Pulmonary artery endothelial cell (primary cell): ENCODE measurements at regions not wholly inside any gene's neighbourhood (a gene's known extent, or its start where the extent isn't known, plus 50 kb on each side); places are given as distances from the start of the nearest gene placed in this dataset.
"Not testable (repeated sequence)": the region's sequence is repeated elsewhere in the genome, so short reads cannot be mapped to it uniquely, and the experiment has no call there.

Experiments
- DNase-seq: peaks from one replicate; pipeline ENCODE4 v3.0.0-alpha.2; 2011; ENCODE audit warnings: low read depth, low spot score

DNA sequence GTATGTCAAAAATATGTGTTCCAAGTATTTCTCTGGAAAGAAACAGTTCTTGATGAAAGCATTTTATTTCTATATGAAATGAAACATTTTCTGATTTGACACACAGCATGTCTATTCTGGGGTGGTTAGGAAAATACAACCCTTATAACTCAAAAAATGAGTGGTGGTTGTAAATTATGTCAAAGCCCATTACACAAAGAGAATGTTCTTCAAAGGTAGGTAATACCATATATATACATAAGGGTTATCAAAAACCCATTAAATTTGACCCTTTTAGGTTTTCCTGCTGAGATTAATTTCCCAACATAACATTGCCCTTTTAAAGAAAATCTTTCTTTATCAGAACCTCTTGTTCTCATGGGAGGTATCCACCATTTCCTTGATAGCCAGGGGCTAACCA is 420.5 kb upstream of the TECRL start:
- DNase-seq, result no peak

DNA sequence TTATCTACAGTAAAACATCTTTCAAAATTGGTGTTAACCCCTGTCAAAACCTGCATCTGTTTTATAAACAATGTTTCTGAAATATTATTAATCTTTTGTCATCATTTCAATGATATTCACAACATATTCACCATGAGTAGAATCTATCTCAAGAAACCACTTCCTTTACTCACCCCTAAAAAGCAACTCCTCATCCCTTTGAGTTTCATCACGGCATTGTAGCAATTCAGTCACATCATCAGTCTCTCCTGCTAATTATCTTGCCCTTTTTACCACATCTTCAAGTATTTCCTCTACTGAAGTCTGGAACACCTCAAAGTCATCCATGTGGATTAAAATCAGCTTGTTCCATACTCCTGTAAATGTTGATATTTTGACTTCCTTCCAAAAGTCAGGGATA is 415.3 kb upstream of the TECRL start:
- no peak for DNase-seq

- DNase-seq, result no peak
These were observed 413.2 kb upstream of the TECRL start for GRCh38 chr4:64822405-64822804.

DNA sequence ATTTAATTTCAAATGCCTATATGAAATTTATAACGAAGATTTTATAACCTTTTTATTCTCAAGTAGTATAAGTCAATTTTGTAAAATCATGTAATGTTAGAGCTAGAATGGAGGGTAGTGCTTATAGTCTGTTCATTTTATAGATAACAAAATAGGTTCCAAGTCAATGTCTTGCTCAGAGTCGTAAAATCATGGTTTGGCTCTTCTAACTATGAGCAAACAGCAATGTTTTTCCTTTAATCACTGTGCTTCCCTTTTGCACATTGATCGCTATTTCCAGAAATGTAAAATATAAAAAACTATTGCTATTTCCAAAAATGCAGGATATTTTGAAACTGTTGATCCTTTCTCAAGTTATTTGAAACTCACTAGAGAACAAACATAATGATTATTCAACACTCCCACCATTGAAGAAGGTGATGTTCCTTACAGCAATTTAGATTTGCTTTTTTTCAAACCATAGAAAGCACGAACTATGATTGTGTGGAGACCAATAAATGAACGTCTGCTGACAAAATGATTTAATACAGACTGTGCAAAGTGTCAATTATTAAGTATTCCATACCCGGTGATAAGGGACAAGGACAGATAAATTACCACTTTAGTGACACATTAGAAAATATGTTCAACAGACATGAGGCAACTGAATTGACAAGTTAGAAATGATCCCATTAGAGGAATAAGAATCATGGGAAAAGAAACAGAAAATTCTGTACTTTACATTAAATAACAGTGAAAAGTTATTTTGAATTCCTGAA is 412.1 kb upstream of the TECRL start:
- no peak for DNase-seq

DNA sequence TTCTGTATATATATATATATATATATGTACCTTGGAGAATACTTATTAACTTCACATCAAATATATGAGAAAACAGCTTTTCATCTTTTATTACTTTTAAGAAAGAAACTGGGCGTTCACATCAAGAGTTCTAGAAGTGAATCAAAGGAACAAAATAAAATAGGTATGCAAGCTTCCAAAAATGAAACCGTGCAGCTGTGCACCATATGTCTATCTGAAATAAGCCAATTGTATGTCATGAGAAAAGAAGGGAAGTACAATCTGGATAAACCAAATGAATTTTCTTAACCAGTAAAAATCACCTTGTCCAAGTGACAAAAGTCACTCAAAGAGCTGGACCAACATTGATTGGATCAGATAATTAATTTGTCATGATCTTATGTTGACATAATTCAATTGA is 405.4 kb upstream of the TECRL start:
- no peak for DNase-seq

GRCh38 chr4:64807821-64808220 is 398.6 kb upstream of the TECRL start:
- DNase-seq, result peak; percentile 17

DNA sequence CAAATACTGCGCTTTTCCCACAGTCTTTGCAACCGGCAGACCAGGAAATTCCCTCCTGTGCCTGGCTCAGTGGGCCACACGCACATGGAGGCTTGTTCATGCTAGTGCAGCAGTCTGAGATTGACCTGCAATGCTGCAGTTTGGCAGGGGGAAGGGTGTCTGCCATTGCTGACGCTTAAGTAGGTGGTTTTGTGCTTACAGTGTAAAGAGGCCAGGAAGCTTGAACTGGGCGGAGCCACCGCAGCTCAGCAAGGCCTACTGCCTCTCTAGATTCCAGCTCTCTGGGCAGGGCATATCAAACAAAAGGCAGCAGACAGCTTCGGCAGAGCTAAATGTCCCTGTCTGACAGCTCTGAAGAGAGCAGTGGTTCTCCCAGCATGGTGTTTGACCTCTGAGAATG is 390.5 kb upstream of the TECRL start:
- no peak for DNase-seq

DNA sequence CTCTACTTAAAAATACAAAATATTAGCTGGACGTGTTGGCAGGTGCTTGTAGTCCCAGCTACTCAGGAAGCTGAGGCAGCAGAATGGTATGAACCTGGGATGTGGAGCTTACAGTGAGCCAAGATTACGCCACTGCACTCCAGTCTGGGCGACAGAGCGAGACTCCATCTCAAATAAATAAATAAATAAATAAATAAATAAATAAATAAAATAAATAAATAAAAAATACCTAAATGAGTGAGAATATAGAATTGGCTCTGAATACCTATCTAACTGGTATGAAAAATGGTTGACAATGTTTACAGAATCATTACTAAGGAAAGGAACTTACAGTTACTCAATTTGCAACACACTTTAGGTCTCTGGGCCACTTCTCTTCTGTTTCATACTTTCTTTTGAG is 389.6 kb upstream of the TECRL start:
- not testable (repeated sequence) for DNase-seq

DNA sequence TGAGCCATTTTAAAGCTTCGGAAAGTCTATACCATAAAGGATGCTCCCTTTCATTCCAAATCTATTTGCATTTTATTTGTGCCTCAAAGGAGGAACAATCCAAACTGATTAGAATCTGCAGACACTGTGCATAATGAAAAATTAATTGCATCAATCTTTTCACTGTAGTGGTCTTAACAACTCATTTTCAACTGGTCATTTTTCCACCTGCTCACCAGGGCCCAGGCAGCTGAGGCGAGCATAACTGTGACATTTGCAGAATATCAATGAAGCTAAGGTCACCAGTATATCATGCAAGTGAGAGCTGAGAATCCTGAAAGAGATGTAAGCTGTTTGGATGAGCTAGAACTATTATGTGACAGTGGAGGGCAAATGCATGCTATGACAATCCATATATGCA is 387.3 kb upstream of the TECRL start:
- no peak for DNase-seq

GRCh38 chr4:64784125-64784524 is 374.9 kb upstream of the TECRL start:
- peak; percentile 60 for DNase-seq

GRCh38 chr4:64781737-64782326 is 372.6 kb upstream of the TECRL start:
- DNase-seq, result no peak

GRCh38 chr4:64780664-64781063 is 371.4 kb upstream of the TECRL start:
- no peak for DNase-seq

DNA sequence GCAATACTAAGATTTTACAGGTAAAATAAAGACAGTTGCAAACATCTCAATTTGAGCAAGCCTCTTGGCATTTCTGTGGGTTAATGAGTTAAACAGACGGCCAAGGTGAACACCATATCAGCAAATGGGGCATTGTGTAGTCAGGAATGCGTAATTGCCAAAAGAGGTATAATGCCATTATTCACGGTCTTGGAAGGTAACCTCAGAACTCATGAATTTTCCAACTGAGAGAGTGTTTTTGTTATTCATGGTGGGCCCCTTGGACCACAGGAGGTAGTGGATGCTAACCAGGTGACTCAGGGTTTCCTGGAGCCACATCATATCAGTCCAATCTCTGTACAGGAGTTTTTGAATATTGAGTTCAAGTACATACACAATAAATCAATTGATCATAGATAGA is 368.0 kb upstream of the TECRL start:
- DNase-seq, result no peak

DNA sequence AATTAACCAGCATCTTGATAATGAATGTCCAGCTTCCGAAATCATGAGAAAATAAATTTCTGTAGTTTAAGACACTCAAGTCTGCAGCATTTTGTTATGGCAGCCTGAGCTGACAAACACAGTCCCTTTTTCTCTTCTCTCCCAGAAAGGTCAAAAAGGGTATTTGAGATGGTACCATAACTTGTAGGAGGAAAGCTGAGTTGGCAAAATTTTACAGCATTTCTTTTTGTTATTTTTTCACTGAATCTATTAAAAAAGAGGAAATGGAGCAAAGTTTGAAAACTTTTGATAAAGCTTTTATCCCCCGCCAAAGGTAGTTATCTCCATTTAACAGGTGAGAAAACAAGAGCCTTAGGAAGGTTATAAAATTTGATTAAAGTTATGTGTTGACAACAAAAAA is 367.6 kb upstream of the TECRL start:
- no peak for DNase-seq

DNA sequence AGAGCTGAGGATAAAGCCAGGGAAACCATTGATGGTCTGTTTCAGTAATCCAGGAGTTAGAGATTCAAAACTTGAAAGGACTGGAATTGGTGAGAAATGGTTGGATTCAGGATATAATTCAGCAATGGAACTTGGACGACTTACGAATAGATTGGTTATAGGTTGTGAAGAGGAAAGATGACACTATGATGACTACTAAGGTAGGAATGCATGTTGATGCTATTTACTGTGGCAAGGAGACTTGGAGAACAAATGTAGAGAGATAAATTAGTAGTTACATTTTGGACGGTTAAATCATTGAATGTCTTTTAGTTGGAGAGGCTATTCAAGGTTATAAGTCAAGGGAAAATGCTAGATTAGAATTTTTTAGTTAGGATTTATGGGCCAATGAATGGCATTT is 365.4 kb upstream of the TECRL start:
- DNase-seq, result no peak

GRCh38 chr4:64771149-64771548 is 361.9 kb upstream of the TECRL start:
- no peak for DNase-seq

GRCh38 chr4:64767547-64767946 is 358.3 kb upstream of the TECRL start:
- no peak for DNase-seq

- DNase-seq, result no peak
These were observed 357.3 kb upstream of the TECRL start for GRCh38 chr4:64766565-64766964.

GRCh38 chr4:64756016-64756415 is 346.8 kb upstream of the TECRL start:
- DNase-seq, result no peak

DNA sequence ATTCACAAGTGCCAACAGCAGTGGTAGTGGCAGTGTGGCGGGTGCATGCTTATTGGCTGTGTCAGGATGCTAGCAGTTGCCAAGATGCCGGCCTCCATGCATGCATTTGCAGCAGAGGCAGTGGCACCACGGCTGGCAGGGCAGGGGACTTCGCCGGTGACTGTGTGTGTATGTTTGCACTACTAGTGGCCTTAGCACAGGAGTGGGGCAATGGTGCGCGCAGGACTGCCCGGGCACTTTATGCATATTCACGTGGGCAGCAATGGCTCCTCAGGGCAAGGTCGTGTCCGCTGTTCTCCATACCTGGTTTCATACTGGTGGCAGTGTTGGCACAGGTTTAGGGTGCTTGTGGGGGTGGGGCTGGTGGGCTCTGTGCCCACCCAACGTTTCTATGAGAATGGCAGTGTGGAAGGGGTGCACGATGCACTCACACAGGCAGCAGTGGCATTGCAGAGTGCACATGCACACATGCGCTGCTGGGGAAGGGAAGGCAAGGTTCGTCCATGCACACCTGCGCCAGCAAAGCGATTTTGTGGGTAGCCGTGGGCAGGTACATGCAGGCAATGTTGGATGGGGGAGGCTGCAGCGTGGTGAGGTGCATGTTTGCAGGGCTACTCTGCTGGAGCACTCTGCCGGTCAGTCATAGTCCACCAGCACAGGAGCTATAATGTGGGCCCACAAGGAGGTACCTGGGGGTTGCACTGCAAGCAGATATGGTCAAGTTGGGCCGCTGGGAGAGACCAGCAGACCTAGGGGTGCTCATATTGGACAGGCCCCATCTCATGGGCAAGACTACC is 338.9 kb upstream of the TECRL start:
- DNase-seq, result no peak

GRCh38 chr4:64738240-64738639 is 329.0 kb upstream of the TECRL start:
- DNase-seq, result no peak

GRCh38 chr4:64737854-64738138 is 328.5 kb upstream of the TECRL start:
- not testable (repeated sequence) for DNase-seq
